HG03565 (cell line): ENCODE measurements at regions not wholly inside any gene's neighbourhood (a gene's known extent, or its start where the extent isn't known, plus 50 kb on each side); places are given as distances from the start of the nearest gene placed in this dataset.

Experiments used
- ATAC-seq: cut with Tn5 transposase; IDR thresholded peaks from one replicate; pipeline ENCODE4 v1.9.1; 2021; ENCODE audit warnings: mild to moderate bottlenecking, moderate library complexity; ENCODE audit not compliant: unreplicated experiment

- no peak for ATAC-seq
Measured at GRCh38 chr7:41058986-41059741, 643.7 kb downstream of the INHBA start.

- no peak for ATAC-seq
Measured at GRCh38 chr7:41054960-41055661, 647.8 kb downstream of the INHBA start.

- ATAC-seq: no peak
Measured at GRCh38 chr7:41053820-41054219, 649.1 kb downstream of the INHBA start.

GRCh38 chr7:41052736-41053135, 650.2 kb downstream of the INHBA start:
- no peak for ATAC-seq

GRCh38 chr7:41052201-41052600, 650.7 kb downstream of the INHBA start:
- no peak for ATAC-seq

GRCh38 chr7:41051535-41051934, 651.4 kb downstream of the INHBA start:
- no peak for ATAC-seq

GRCh38 chr7:41051062-41051461, 651.8 kb downstream of the INHBA start:
- no peak for ATAC-seq

- ATAC-seq: no peak
Measured at GRCh38 chr7:41048771-41049170, 654.1 kb downstream of the INHBA start.

- no peak for ATAC-seq
Measured at GRCh38 chr7:41047789-41048191, 655.1 kb downstream of the INHBA start.

GRCh38 chr7:41047211-41047610, 655.7 kb downstream of the INHBA start:
- no peak for ATAC-seq

- no peak for ATAC-seq
Measured at GRCh38 chr7:41046776-41047175, 656.1 kb downstream of the INHBA start.

- no peak for ATAC-seq
Measured at GRCh38 chr7:41046221-41046761, 656.6 kb downstream of the INHBA start.

GRCh38 chr7:41045556-41046123, 657.2 kb downstream of the INHBA start:
- ATAC-seq: no peak

GRCh38 chr7:41039981-41040380, 662.9 kb downstream of the INHBA start:
- ATAC-seq: no peak

GRCh38 chr7:41039386-41039953, 663.4 kb downstream of the INHBA start:
- ATAC-seq: no peak

- no peak for ATAC-seq
Measured at GRCh38 chr7:41038211-41038610, 664.7 kb downstream of the INHBA start.

GRCh38 chr7:41037691-41038090, 665.2 kb downstream of the INHBA start:
- no peak for ATAC-seq

- ATAC-seq: no peak
Measured at GRCh38 chr7:41035794-41036193, 667.1 kb downstream of the INHBA start.

- ATAC-seq: no peak
Measured at GRCh38 chr7:41033500-41033899, 669.4 kb downstream of the INHBA start.

- no peak for ATAC-seq
Measured at GRCh38 chr7:41030673-41031072, 672.2 kb downstream of the INHBA start.

GRCh38 chr7:41029072-41029499, 673.8 kb downstream of the INHBA start:
- ATAC-seq: no peak
